Panc1 (cell line): ENCODE measurements at regions not wholly inside any gene's neighbourhood (a gene's known extent, or its start where the extent isn't known, plus 50 kb on each side); places are given as distances from the start of the nearest gene placed in this dataset.

ENCODE experiments used
- ATAC-seq: fragments of 200-7000 bp; cut with Tn5 transposase; 2 replicates; pipeline ENCODE4 v1.9.1; 2020; ENCODE audit warnings: mild to moderate bottlenecking, moderate library complexity
- BruUV-seq: library from RNA; stranded (reverse); fragments of 400-500 nt; replicated peaks from 2 replicates; lab custom pipeline; 2021; lab: Mats Ljungman, UMichigan
- CTCF ChIA-PET: fragments of 300-600 bp; sonication (Branson Sonifier 250); formaldehyde crosslinking; loops from one replicate; lab custom pipeline; 2022; ENCODE audit warnings: antibody characterized with exemption; lab: Charles Lee
- POLR2A ChIA-PET: fragments of 300-600 bp; sonication (Branson Sonifier 250); formaldehyde crosslinking; loops from one replicate; lab custom pipeline; 2022; ENCODE audit warnings: antibody characterized with exemption; lab: Charles Lee
- DNase-seq: peaks from one replicate; pipeline ENCODE4 v3.0.0-alpha.2; 2010; ENCODE audit warnings: low read depth, low spot score
- H3K27ac ChIP-seq: 2 replicates; pipeline ENCODE4 v1.5.1; 2011; ENCODE audit warnings: mild to moderate bottlenecking, low read length, inconsistent platforms
- H3K27me3 ChIP-seq: fragments of 200-500 bp; sonication (Bioruptor generic); 2 replicates; pipeline ENCODE4 v1.6.0; 2014; ENCODE audit warnings: low read length, inconsistent platforms; ENCODE audit not compliant: control insufficient read depth, insufficient read depth
- H3K36me3 ChIP-seq: fragments of 200-500 bp; sonication (Bioruptor generic); 2 replicates; pipeline ENCODE4 v1.5.1; 2014; ENCODE audit warnings: inconsistent platforms, mild to moderate bottlenecking, low read length, moderate library complexity; ENCODE audit not compliant: control insufficient read depth, insufficient read depth
- H3K4me1 ChIP-seq: 2 replicates; pipeline ENCODE4 v1.5.1; 2011; ENCODE audit warnings: inconsistent platforms, mild to moderate bottlenecking, low read length, moderate library complexity; ENCODE audit not compliant: control insufficient read depth, insufficient read depth
- H3K4me3 ChIP-seq, 2 experiments: 2 replicates each; pipeline ENCODE4 v1.5.1; 2011 to 2012; ENCODE audit warnings: low read depth in 2 of 2, low read length in 2 of 2, mild to moderate bottlenecking in 2 of 2, inconsistent platforms in 1 of 2, moderate library complexity in 1 of 2
- H3K9me3 ChIP-seq: fragments of 200-500 bp; sonication (Bioruptor generic); 2 replicates; pipeline ENCODE4 v1.5.1; 2014; ENCODE audit warnings: low read depth, mild to moderate bottlenecking, inconsistent platforms, low read length, moderate library complexity; ENCODE audit not compliant: control insufficient read depth, insufficient read depth
- CTCF ChIP-seq: fragments of 450-650 bp; IDR thresholded peaks from 2 replicates; pipeline ENCODE4 v1.5.1; 2017; ENCODE audit warnings: mild to moderate bottlenecking
- POLR2AphosphoS5 ChIP-seq: IDR thresholded peaks from 2 replicates; pipeline ENCODE4 v1.6.1; 2012; ENCODE audit warnings: mild to moderate bottlenecking, low read depth, low read length, moderate library complexity
- SIN3A ChIP-seq: IDR thresholded peaks from 2 replicates; pipeline ENCODE4 v1.6.1; 2012; ENCODE audit warnings: low read depth, mild to moderate bottlenecking, low read length, moderate library complexity, borderline replicate concordance; ENCODE audit not compliant: insufficient read depth
- TCF7L2 ChIP-seq: IDR thresholded peaks from 2 replicates; pipeline ENCODE4 v1.6.1; 2011; ENCODE audit warnings: mild to moderate bottlenecking, low read depth, low read length, inconsistent platforms
- in situ Hi-C: cut with HindIII; loops from 2 replicates; pipeline ENCODE4 v1.10.0; 2016; ENCODE audit warnings: low sequenced_read_pairs, low pct_unique_long_range_greater_than_20kb
- intact Hi-C: fragments of 100-400 bp; cut with micrococcal nuclease; formaldehyde crosslinking; loops from one replicate; pipeline ENCODE4 v1.10.0; 2022; ENCODE audit not compliant: unreplicated experiment
- TF ChIP-seq, protein P1 (sequence below), 2 experiments: IDR thresholded peaks; 2 replicates each; pipeline ENCODE4 v1.6.1; 2011 to 2012; ENCODE audit warnings: low read depth in 2 of 2, control low read depth in 1 of 2, low read length in 1 of 2, mild to moderate bottlenecking in 1 of 2, moderate library complexity in 1 of 2; ENCODE audit not compliant: insufficient read depth in 1 of 2

DNA sequence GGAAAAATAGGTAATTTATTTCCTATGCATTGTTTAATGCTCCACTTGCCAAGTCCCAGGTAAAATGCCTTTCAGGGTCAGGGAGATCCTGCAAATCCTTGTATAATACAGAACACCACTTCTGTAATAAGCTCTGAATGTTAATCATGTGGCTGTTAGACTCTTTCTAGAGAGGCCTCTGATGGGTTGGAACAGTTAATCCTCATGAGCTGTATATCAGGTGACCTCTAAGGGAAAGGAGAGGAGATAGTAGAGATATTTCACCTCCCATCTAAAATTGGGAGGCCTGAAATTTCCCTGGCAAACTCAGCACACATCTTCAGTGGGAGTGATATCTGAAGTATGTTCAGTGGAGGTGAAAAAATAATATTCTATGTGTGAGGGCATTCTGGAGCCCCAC lies 210.6 kb upstream of the WDFY3 start:
- no peaks in the 10 kb centered on the region for H3K9me3 ChIP-seq
- no peak for ATAC-seq
- no peak overlapping the region for H3K27ac ChIP-seq
- BruUV-seq = no TSS peak
- no peaks in the 10 kb centered on the region for H3K4me1 ChIP-seq
- no peaks in the 10 kb centered on the region for H3K36me3 ChIP-seq
- ChIA-PET CTCF (no interaction called here), POLR2A (no interaction called here)
- TF ChIP-seq, protein P1, sequence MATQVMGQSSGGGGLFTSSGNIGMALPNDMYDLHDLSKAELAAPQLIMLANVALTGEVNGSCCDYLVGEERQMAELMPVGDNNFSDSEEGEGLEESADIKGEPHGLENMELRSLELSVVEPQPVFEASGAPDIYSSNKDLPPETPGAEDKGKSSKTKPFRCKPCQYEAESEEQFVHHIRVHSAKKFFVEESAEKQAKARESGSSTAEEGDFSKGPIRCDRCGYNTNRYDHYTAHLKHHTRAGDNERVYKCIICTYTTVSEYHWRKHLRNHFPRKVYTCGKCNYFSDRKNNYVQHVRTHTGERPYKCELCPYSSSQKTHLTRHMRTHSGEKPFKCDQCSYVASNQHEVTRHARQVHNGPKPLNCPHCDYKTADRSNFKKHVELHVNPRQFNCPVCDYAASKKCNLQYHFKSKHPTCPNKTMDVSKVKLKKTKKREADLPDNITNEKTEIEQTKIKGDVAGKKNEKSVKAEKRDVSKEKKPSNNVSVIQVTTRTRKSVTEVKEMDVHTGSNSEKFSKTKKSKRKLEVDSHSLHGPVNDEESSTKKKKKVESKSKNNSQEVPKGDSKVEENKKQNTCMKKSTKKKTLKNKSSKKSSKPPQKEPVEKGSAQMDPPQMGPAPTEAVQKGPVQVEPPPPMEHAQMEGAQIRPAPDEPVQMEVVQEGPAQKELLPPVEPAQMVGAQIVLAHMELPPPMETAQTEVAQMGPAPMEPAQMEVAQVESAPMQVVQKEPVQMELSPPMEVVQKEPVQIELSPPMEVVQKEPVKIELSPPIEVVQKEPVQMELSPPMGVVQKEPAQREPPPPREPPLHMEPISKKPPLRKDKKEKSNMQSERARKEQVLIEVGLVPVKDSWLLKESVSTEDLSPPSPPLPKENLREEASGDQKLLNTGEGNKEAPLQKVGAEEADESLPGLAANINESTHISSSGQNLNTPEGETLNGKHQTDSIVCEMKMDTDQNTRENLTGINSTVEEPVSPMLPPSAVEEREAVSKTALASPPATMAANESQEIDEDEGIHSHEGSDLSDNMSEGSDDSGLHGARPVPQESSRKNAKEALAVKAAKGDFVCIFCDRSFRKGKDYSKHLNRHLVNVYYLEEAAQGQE (IDR thresholded peaks at IDR 0.05; ENCODE audit: insufficient read depth in 1 of 2, low read depth in 2 of 2, low read length in 1 of 2) = no peak
- TF ChIP-seq TCF7L2 (no peak), POLR2AphosphoS5 (no peak), CTCF (no peak), SIN3A (no peak)
- intact Hi-C loops = no loop called here
- no peak overlapping the region for H3K4me3 ChIP-seq
- DNase-seq = no peak
- no peaks in the 10 kb centered on the region for H3K27me3 ChIP-seq
- in situ Hi-C loops = no loop called here

- DNase-seq = no peak
- no TSS peak for BruUV-seq
- TF ChIP-seq, protein P1 (IDR thresholded peaks at IDR 0.05; ENCODE audit: insufficient read depth in 1 of 2, low read depth in 2 of 2, low read length in 1 of 2) = no peak
- TF ChIP-seq SIN3A (no peak), TCF7L2 (no peak), POLR2AphosphoS5 (no peak)
- Histone ChIP-seq H3K36me3 (no peaks in the 10 kb centered on the region), H3K4me1 (no peaks in the 10 kb centered on the region), H3K4me3 (no peak overlapping the region), H3K9me3 (no peaks in the 10 kb centered on the region), H3K27ac (no peak overlapping the region), H3K27me3 (no peaks in the 10 kb centered on the region)
- in situ Hi-C loops (no loop called here), intact Hi-C loops (no loop called here)
- POLR2A ChIA-PET = interaction anchor here (1.0 kb wide), 1 partner anchor 214 kb away, joined by 3 read pairs; no protein-coding TSS in a partner anchor
- no peak for ATAC-seq
- CTCF ChIA-PET = no interaction called here
Measured at GRCh38 chr4:85177679-85178078, 211.2 kb upstream of the WDFY3 start.
